ENCODE measurements at regions not wholly inside any gene's neighbourhood (a gene's known extent, or its start where the extent isn't known, plus 50 kb on each side); places are given as distances from the start of the nearest gene placed in this dataset.

DNA sequence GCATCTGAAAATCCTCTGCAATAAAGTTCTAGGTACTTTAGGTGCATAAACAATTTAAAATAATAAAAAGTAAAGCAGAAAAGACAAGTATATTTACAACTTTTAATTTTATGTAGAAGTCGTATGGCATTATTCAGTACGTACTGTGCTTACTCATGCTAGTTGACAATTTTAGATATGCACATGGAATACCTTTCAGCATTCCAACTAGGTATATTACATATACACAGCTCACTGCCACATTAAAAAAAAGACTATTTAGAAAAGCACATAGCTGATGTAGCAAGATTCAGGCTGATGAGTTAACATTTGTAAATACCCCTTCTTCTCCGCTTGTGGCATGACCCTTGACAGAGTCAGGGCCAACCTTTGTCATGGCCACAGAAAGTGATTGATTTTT, 171.2 kb downstream of the FBXO15 start:
- Histone ChIP-seq H3K9me3 (no peaks in the 10 kb centered on the region), H3K36me3 (no peaks in the 10 kb centered on the region), H3K4me3 (no peak overlapping the region), H3K4me1 (ENCODE audit: insufficient read depth) (no peaks in the 10 kb centered on the region), H3K27ac (no peak overlapping the region), H3K27me3 (no peaks in the 10 kb centered on the region)
- intact Hi-C loops (cut with DNase I), result no loop called here
- TF ChIP-seq, protein P1, sequence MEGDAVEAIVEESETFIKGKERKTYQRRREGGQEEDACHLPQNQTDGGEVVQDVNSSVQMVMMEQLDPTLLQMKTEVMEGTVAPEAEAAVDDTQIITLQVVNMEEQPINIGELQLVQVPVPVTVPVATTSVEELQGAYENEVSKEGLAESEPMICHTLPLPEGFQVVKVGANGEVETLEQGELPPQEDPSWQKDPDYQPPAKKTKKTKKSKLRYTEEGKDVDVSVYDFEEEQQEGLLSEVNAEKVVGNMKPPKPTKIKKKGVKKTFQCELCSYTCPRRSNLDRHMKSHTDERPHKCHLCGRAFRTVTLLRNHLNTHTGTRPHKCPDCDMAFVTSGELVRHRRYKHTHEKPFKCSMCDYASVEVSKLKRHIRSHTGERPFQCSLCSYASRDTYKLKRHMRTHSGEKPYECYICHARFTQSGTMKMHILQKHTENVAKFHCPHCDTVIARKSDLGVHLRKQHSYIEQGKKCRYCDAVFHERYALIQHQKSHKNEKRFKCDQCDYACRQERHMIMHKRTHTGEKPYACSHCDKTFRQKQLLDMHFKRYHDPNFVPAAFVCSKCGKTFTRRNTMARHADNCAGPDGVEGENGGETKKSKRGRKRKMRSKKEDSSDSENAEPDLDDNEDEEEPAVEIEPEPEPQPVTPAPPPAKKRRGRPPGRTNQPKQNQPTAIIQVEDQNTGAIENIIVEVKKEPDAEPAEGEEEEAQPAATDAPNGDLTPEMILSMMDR (IDR thresholded peaks at IDR 0.05), result no peak
- TF ChIP-seq EP300 (IDR thresholded peaks at IDR 0.05), result no peak
- TF ChIP-seq POLR2A (IDR thresholded peaks at IDR 0.05), result no peak
- DNase-seq, result no peak
- WGBS, 3 donors, result 29 to 41% (median 33%) methylated on average over 3 of the region's 3 CpGs

DNA sequence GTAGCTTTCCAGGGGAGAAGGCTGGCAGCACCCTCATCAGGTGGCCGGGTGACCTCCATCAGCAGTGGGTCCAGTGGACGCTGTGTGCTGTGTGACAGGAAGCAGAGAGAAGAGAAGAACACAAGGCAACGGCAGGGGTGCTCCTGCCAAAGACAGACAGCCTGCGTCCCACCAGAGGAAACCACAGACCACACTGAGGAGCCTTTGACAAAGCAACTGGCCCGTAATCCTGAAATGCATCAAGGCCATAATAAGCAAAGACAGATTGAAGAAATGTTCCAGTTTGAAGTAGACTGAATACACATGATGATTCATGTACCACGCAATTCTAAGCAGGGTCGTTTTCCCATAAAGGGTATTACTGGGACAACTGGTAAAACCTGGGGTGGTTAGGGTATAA, 172.4 kb downstream of the FBXO15 start:
- DNase-seq, result no peak
- Histone ChIP-seq H3K36me3 (no peaks in the 10 kb centered on the region), H3K27me3 (no peaks in the 10 kb centered on the region), H3K27ac (no peak overlapping the region), H3K4me1 (ENCODE audit: insufficient read depth) (no peaks in the 10 kb centered on the region), H3K4me3 (no peak overlapping the region), H3K9me3 (no peaks in the 10 kb centered on the region)
- TF ChIP-seq POLR2A (IDR thresholded peaks at IDR 0.05) (no peak), EP300 (IDR thresholded peaks at IDR 0.05) (no peak)
- TF ChIP-seq, protein P1 (IDR thresholded peaks at IDR 0.05), result no peak
- WGBS, 3 donors, result 69 to 83% (median 70%) methylated on average over 7 of the region's 7 CpGs
- intact Hi-C loops (cut with DNase I), result no loop called here

DNA sequence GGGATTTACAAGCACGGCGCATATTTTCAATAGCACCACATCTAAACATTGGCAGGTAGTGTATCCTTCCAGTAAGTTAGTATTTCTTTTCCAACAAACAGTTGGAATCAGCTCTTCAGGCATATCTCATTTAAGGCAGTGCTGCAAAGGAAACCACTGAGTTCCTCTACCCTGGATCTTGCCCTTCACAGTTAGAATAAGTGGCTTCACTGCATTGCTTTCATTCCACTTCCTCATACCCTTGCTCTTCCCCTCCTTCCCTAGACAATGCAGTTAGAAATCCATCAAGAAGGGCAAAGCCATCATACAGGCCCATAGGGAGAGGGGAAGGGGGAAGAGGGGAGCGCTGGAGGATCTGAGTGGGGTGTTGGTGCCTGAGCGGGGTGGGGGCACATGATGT, 173.7 kb downstream of the FBXO15 start:
- Histone ChIP-seq H3K36me3 (no peaks in the 10 kb centered on the region), H3K4me3 (no peak overlapping the region), H3K27me3 (no peaks in the 10 kb centered on the region), H3K9me3 (no peaks in the 10 kb centered on the region), H3K27ac (no peak overlapping the region), H3K4me1 (ENCODE audit: insufficient read depth) (no peaks in the 10 kb centered on the region)
- no peak for DNase-seq
- intact Hi-C loops (cut with DNase I), result no loop called here
- WGBS, 3 donors, result 93 to 98% (median 95%) methylated on average over 4 of the region's 4 CpGs
- no peak for TF ChIP-seq EP300 (IDR thresholded peaks at IDR 0.05)

DNA sequence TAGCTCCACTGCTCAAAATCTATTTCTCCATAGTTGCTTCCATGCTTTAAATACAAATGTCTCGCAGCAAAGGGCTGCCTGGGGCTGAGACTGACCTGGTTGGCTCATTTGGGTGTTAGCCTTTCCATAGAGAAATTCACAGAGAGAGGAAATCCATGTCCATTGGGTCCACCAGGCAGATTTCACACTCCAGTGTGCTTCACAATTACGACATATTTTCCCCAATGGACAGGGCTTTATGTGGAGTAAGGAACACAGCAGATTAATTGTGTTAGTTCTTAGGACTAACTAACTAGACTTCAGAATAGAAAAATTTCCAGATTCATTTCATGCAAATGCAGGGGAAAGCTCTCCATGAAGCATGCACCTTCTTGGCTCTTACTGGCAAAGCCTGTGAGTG, 180.7 kb downstream of the FBXO15 start:
- Histone ChIP-seq H3K27me3 (no peaks in the 10 kb centered on the region), H3K36me3 (no peaks in the 10 kb centered on the region), H3K4me3 (no peak overlapping the region), H3K9me3 (no peaks in the 10 kb centered on the region), H3K4me1 (ENCODE audit: insufficient read depth) (no peaks in the 10 kb centered on the region), H3K27ac (no peak overlapping the region)
- no peak for DNase-seq
- intact Hi-C loops (cut with DNase I), result no loop called here
- WGBS, 3 donors, result 63 to 71% (median 66%) methylated on average over 2 of the region's 2 CpGs
- TF ChIP-seq POLR2A (IDR thresholded peaks at IDR 0.05) (no peak), EP300 (IDR thresholded peaks at IDR 0.05) (no peak)
- TF ChIP-seq, protein P1 (IDR thresholded peaks at IDR 0.05), result no peak

DNA sequence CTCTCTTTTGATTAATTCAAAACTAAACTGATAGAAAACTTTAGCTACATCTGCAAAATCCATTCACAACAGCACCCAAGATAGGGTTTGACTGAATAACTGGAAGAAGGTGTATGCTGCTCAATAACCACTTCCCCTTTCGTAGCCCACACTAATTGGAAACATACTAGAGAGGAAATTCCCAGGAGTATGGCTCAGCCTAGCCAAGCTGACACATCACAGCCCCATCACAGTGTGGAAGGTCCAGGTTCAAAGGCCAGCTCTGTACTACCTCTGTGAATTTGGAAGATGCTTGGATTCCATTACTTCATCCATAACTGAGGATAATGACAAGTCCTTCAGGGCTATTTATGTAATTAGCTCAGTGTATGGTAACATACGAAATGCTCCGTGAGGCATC, 185.4 kb downstream of the FBXO15 start:
- Histone ChIP-seq H3K4me1 (ENCODE audit: insufficient read depth) (no peaks in the 10 kb centered on the region), H3K36me3 (no peaks in the 10 kb centered on the region), H3K4me3 (no peak overlapping the region), H3K27ac (no peak overlapping the region), H3K9me3 (no peaks in the 10 kb centered on the region), H3K27me3 (no peaks in the 10 kb centered on the region)
- TF ChIP-seq, protein P1 (IDR thresholded peaks at IDR 0.05), result no peak
- DNase-seq, result no peak
- WGBS, 3 donors, result 72 to 86% (median 76%) methylated on average over 3 of the region's 3 CpGs
- intact Hi-C loops (cut with DNase I), result no loop called here
